ENCODE measurements at regions not wholly inside any gene's neighbourhood (a gene's known extent, or its start where the extent isn't known, plus 50 kb on each side); places are given as distances from the start of the nearest gene placed in this dataset.

DNA sequence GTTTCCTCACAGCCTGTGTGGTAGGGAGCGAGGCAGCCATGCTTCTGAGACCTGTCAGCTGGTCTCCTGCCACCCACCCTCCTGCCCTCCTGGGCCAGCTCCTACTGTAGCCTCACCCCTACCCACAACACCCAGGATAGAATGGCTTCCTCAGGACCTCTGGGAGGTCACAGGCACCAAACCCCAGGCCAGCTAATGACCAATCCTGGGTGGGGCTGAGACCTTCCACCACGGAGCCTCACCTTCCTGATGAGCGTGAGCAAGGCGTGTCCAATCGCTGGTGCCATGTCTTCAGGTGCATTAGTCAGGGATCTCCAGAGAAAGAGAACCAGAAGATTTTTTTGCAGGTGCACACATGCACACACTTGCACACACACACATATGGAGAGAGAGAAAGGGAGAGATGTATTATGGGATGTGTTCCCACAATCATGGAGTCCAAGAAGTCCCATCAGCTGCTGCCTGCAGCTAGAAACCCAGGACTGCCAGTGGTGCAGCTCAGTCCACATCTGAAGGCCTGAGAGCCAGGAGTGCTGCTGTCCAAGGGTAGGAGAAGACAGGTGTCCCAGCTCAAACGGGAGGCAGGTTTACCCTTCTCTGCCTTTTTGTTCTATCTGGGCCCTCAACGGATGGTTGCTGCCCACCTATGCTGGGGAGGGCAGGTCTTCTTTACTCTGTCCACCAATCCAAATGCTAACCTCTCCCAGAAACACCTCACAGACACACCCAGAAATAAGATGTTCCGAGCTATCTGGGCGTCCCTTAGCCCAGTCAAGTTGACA, 70.4 kb upstream of the HDAC4 start:
- TF ChIP-seq, protein P1, sequence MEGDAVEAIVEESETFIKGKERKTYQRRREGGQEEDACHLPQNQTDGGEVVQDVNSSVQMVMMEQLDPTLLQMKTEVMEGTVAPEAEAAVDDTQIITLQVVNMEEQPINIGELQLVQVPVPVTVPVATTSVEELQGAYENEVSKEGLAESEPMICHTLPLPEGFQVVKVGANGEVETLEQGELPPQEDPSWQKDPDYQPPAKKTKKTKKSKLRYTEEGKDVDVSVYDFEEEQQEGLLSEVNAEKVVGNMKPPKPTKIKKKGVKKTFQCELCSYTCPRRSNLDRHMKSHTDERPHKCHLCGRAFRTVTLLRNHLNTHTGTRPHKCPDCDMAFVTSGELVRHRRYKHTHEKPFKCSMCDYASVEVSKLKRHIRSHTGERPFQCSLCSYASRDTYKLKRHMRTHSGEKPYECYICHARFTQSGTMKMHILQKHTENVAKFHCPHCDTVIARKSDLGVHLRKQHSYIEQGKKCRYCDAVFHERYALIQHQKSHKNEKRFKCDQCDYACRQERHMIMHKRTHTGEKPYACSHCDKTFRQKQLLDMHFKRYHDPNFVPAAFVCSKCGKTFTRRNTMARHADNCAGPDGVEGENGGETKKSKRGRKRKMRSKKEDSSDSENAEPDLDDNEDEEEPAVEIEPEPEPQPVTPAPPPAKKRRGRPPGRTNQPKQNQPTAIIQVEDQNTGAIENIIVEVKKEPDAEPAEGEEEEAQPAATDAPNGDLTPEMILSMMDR (IDR thresholded peaks at IDR 0.05): no peak
- TF ChIP-seq POLR2A (IDR thresholded peaks at IDR 0.05): no peak
